SJSA1 (cell line): ENCODE measurements at regions not wholly inside any gene's neighbourhood (a gene's known extent, or its start where the extent isn't known, plus 50 kb on each side); places are given as distances from the start of the nearest gene placed in this dataset.
A peak's percentile ranks its signal among the peaks of the same experiment; 100 is the strongest.

Experiments used
- DNase-seq, 2 experiments: peaks; one replicate each; pipeline ENCODE4 v3.0.0-alpha.2; 2015 to 2020; ENCODE audit warnings: low spot score in 2 of 2, low read depth in 1 of 2
- H3K27ac ChIP-seq: fragments of 250-450 bp; sonication (Bioruptor Pico); 2 replicates; pipeline ENCODE4 v1.5.1; 2020; ENCODE audit warnings: mild to moderate bottlenecking, moderate library complexity
- H3K27me3 ChIP-seq: fragments of 250-450 bp; sonication (Bioruptor Pico); replicated peaks from 2 replicates; pipeline ENCODE4 v1.5.1; 2020; ENCODE audit warnings: mild to moderate bottlenecking, moderate library complexity
- H3K36me3 ChIP-seq: fragments of 250-450 bp; sonication (Bioruptor Pico); 2 replicates; pipeline ENCODE4 v1.5.1; 2020; ENCODE audit warnings: mild to moderate bottlenecking
- H3K4me1 ChIP-seq: fragments of 250-450 bp; sonication (Bioruptor Pico); replicated peaks from 2 replicates; pipeline ENCODE4 v1.6.1; 2021; ENCODE audit warnings: mild to moderate bottlenecking
- H3K4me3 ChIP-seq: fragments of 250-450 bp; sonication (Bioruptor Pico); 2 replicates; pipeline ENCODE4 v1.5.1; 2020; ENCODE audit warnings: mild to moderate bottlenecking
- H3K9me3 ChIP-seq: fragments of 250-450 bp; sonication (Bioruptor Pico); replicated peaks from 2 replicates; pipeline ENCODE4 v1.5.1; 2020; ENCODE audit warnings: mild to moderate bottlenecking

DNA sequence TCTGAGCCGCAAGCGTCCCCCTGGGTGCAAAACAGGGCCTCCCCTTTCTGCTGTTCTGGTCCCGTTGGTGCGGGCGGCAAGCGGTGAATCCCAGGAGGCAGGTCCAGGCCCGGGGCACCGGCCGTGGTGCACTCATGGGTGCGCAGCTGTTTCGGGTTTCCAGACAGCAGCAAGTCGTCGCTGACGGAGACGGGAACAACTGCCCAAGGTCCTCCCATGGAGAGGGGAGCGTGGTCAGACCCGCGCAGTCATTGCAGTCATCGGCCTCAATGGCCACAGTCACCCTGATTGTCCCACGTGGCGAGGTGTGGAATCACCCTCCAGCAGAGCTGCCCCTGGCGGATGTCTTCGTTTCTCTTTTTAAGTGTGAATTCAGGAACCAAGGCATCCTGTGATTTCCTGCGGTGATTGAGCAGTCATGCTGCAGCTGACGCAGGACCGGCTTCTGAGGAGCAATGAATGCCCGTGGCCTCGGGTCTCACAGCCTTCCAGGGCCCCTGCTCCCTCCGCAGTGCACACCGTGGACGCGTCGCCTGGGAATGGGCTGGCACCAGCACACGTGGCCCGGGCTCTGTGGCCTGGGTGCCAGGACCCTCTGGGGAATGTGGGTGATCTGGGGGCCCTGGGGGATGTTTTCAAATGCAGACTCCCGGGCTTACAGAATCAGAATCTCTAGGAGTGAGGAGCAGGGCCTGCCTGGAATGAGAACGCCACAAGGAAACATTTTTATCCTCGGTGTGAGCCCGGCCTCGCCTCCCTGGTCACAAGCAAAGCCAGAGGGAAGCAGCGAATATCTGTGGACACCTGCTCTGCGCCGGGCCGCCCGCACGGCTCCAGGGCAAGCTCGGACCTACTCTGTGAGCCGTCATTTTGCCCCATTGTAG lies 244.2 kb upstream of the SALL3 start:
- DNase-seq, result peak in 1 of 2 experiments; percentile 31
- Histone ChIP-seq H3K4me3 (no peak overlapping the region), H3K27ac (no peak overlapping the region), H3K27me3 (no peaks in the 10 kb centered on the region), H3K36me3 (no peaks in the 10 kb centered on the region), H3K4me1 (no peaks in the 10 kb centered on the region), H3K9me3 (peaks cover 10% of the 10 kb centered on the region; the same call in 1 of the 2 replicates)

DNA sequence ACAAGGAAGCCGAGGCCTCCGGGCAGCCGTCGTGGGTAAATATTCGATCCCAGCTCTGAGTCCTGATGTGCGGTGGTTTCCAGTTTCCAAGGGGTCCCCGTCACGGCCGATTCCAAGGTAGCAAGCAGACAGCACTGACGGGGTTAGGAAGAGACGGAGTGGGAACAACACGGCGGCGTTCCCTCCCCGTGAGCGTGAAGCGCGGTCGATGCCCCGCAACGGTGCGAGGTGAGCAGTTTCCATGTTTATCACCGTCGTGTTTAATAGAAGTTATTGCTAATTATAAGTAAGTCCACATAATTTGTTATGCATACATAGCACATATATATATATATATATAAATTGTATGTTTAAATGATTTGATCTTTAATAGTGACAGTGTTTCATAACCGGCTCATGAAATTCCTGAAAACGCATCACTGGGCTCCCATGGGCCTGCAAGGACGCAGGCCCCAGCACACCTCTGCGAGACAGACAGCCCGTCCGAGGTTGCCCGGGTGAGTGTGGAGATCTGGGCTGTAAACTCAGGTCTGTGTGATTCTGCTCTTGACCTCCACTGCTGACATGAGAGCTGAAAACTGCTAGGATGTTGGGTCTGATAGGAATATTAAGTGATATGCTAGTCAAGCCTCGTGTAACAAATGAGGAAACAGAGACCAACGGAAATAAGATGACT lies 243.5 kb upstream of the SALL3 start:
- H3K4me3 ChIP-seq, result no peak overlapping the region
- H3K27ac ChIP-seq, result no peak overlapping the region
- no peaks in the 10 kb centered on the region for H3K27me3 ChIP-seq
- H3K36me3 ChIP-seq, result no peaks in the 10 kb centered on the region
- H3K4me1 ChIP-seq, result no peaks in the 10 kb centered on the region
- peaks cover 10% of the 10 kb centered on the region; the same call in 1 of the 2 replicates for H3K9me3 ChIP-seq
- peak in 1 of 2 experiments; percentile 31 for DNase-seq

DNA sequence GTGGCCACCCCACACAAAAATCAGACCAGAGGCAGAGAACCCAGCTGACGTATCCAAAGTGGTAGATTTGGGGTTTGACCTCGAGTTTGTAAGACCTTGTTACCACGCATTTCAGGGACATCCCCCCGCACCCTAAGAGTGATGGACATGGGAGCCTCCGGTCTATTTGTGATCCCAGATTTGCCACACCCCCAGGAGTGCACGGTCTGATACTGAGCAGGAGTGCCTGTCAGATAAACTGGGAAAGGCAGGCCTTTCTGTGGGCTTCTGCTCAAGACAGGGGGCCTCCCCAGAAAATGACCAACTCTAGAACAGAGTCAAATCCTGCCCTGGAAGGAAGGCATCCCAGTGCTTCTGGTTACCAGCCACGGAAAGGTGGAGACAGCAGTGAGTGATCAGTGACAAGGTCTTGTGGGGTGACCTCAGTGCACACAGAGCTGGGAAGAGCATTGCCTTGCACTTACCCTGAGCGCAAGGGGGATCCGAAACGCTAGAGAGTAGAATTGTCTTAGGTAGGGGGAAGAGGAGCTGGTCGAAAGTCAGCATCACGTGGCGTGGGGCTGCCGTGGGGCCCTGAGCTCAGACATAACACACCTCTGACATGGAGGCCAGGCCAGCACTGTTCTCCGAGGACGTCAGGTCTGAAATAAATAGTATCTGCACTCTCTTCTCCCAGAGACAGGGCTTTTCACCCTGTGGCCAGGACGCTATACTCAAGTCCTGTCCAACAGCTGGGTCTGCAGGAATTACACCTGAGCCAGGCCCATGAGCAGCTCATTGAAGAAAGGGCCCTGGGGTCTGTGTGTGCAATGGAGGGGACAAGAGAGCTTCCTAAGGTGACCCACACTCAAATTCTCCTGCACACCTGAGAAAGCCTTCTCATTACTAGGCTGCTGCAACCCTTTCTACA lies 242.4 kb upstream of the SALL3 start:
- no peaks in the 10 kb centered on the region for H3K4me1 ChIP-seq
- no peak overlapping the region for H3K27ac ChIP-seq
- H3K9me3 ChIP-seq, result peaks cover 10% of the 10 kb centered on the region; the same call in 1 of the 2 replicates
- H3K36me3 ChIP-seq, result no peaks in the 10 kb centered on the region
- H3K4me3 ChIP-seq, result no peak overlapping the region
- no peaks in the 10 kb centered on the region for H3K27me3 ChIP-seq
- no peak for DNase-seq

DNA sequence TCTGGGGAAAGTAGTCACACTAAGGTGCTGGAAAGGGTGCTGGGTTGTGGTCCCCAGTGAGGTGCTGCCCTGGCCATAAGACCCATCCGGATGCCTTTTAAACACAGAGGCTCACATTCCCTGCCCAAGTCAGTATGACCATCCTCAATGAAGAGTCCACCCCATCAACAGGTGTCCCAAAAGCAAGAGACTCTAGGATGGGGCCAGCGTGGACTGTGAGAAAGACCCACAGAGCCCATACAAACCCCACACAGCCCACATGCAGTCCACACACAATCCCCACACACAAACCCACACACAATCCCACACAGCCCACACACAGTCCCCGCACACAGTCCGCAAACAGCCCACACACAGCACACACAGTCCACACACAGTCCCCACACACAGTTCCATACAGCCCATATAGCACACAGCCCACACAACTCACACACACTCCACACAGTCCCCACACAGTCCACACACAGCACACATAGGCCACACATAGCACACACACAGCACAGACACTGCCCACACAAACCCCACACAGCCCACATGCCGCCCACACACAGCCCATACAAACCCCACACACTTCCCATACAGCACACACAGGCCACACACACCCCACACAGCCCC lies 241.4 kb upstream of the SALL3 start:
- H3K4me3 ChIP-seq, result no peak overlapping the region
- DNase-seq, result peak in 1 of 2 experiments; percentile 19

DNA sequence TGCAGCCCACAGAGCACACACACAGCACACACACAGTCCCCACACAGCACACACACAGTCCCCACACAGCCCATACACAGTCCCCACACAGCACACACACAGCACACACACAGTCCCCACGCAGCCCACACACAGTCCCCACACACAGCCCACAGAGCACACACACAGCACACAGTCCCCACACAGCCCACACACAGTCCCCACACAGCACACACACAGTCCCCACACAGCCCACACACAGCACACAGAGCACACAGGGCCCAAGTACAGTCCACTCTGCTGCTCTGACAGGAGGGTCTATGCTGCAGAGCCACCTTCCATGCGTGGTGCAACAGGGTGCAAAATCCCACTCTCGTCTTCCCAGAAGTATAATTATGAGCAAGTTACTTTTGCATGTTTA lies 240.5 kb upstream of the SALL3 start:
- Histone ChIP-seq H3K4me3 (no peak overlapping the region), H3K9me3 (peaks cover 4% of the 10 kb centered on the region; the same call in 1 of the 2 replicates), H3K4me1 (no peaks in the 10 kb centered on the region), H3K27ac (no peak overlapping the region), H3K27me3 (no peaks in the 10 kb centered on the region), H3K36me3 (no peaks in the 10 kb centered on the region)
- no peak for DNase-seq

More for the DNA sequence above, 241.4 kb upstream of the SALL3 start:
- Histone ChIP-seq H3K4me1 (no peaks in the 10 kb centered on the region), H3K9me3 (peaks cover 6% of the 10 kb centered on the region; the same call in 1 of the 2 replicates), H3K36me3 (no peaks in the 10 kb centered on the region), H3K27me3 (no peaks in the 10 kb centered on the region), H3K27ac (no peak overlapping the region)

DNA sequence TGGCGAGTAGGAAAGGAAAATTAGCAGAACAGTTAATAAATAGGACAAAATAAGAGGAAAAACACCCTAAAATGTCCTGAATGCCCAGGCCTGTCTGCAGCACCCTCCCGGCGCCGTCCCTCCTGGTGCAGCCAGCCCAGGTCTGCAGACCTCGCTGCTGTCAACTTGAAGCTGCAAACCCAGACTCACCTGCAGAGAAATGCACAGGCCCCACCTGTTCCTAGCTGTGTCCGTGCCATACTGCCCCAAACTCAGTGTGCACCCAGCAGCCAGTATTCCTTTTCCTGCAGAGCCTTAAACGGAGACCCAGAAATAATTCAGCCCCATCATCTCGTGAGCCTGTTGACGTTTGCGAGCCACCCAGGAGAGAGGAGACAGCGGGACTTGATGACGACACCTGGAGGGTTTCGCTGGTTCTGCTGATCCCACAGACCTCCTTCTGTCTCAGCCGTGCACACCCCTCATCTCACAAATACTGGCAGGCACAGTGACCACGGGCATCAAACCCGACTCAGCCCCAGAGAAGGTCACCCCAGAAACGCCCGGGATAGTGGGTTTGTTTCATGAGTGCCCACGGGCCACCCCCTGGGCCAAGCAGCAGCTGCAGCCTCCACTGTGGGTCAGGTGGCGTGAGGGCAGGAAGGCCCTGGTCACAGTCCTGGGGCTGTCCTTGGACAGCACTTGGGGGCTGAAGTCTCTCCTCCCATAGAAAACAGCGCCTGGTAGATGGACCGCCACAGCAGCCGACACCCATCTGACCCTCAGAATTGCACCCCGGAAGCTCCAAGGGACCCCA lies 239.5 kb upstream of the SALL3 start:
- Histone ChIP-seq H3K4me1 (no peaks in the 10 kb centered on the region), H3K27ac (no peak overlapping the region), H3K4me3 (no peak overlapping the region), H3K36me3 (no peaks in the 10 kb centered on the region), H3K27me3 (no peaks in the 10 kb centered on the region), H3K9me3 (peaks cover 4% of the 10 kb centered on the region; the same call in 1 of the 2 replicates)
- no peak for DNase-seq

DNA sequence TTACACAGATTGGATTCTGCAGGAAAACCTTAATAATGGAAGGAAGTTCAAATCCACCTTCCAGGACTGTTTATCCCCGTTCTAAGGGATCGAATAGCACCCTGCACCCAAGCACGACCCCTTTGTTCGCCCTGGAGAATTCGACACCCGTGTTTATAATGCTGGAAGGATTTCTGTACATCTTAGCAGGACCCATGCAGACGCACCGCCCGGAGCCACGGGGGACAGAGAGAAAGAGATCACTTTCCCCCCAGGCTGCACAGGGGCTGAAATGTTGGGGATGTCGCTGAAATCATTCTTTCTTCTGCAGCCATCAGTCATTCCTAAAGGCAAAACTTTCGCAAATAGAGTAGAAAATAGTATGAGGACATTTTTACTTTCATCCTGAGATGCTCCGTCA lies 238.7 kb upstream of the SALL3 start:
- DNase-seq, result peak in 1 of 2 experiments; percentile 27
- Histone ChIP-seq H3K36me3 (no peaks in the 10 kb centered on the region), H3K27ac (no peak overlapping the region), H3K27me3 (no peaks in the 10 kb centered on the region), H3K9me3 (peaks cover 4% of the 10 kb centered on the region; the same call in 1 of the 2 replicates), H3K4me1 (no peaks in the 10 kb centered on the region), H3K4me3 (no peak overlapping the region)

DNA sequence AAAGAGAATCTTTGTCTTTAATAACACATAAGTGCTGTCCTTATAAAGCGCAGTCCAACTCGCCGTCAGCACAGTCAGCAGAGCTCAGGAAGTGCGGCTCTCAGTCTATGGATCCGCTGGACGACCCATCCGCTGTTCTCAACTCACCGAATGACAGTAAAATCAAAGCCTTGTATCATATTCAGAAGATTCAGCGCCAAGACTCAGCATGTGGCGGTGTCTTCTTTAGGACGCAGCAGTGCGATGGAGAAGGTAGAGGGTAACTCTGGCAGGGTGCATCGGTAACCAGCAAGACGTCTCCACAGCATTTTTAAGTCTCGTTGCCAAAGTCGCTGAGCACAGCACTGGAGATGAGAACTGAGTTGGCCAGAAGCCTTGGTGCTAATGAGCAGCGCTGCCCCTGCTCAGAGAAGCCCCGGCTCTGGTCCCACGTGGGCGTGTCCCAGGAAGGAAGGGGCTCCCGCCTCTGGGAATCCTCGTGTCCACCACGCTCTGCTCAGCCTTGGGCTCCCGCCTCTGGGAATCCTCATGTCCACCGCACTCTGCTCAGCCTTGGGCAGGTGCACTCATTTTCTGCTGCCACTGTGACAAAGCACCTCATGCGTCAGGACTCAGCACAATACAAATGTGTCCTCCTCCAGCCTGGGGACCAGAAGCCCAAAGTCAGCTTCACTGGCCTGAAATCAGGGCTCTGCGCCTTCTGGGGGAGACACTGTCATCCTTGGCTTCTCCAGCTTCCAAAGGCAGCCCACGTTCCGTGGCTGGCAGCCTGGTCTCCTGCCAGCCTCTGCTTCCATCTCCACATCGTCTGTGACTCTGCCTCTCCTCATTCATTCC lies 238.0 kb upstream of the SALL3 start:
- Histone ChIP-seq H3K27ac (no peak overlapping the region), H3K4me3 (no peak overlapping the region), H3K36me3 (no peaks in the 10 kb centered on the region), H3K4me1 (no peaks in the 10 kb centered on the region), H3K27me3 (no peaks in the 10 kb centered on the region), H3K9me3 (peaks cover 4% of the 10 kb centered on the region; the same call in 1 of the 2 replicates)
- peak in 1 of 2 experiments; percentile 16 for DNase-seq

DNA sequence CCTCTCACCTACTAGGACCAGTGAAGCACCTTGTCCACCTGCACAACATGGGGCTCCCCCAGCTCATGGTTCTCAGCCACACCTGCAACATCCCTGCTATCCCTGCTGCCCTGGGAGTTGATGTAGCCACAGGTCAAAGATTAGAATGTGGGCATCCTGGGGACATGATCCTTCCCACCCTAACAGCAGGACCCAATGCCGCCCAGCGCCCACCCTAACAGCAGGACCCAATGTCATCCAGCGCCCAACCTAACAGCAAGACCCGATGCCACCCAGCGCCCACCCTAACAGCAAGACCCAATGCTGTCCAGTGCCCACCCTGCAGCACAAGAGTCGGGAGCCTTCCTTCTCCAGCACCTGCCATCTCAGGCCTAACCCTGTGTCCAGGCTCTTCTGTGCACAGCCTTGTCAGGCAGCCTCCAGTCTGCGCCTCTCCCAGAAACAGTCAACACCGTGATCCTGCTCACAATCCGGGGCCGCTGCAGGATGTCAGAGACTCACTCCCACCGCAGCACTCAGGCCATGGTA lies 237.3 kb upstream of the SALL3 start:
- no peak for DNase-seq
- H3K4me1 ChIP-seq, result no peaks in the 10 kb centered on the region
- H3K9me3 ChIP-seq, result peaks cover 4% of the 10 kb centered on the region; the same call in 1 of the 2 replicates
- H3K27ac ChIP-seq, result no peak overlapping the region
- H3K4me3 ChIP-seq, result no peak overlapping the region
- no peaks in the 10 kb centered on the region for H3K36me3 ChIP-seq
- H3K27me3 ChIP-seq, result no peaks in the 10 kb centered on the region

DNA sequence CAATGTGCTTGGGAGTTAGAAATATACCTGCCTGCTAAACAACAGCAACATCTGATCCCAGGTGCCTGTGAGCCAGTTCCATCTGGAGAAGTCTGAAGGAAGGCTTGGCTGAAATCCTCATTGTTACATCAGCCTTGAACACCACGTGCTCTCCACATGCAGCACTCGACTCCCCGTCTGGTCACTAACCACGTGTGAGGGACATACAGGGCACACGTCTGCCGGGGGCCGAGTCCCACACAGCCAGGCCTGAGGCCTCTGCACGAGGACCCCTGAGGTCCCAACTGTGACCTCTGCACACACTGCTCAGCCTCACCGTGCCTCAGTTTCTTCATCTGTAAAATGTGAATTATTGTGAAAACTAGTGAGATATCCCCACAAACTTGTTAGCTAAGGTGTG lies 236.5 kb upstream of the SALL3 start:
- H3K4me1 ChIP-seq, result no peaks in the 10 kb centered on the region
- no peaks in the 10 kb centered on the region for H3K27me3 ChIP-seq
- no peak overlapping the region for H3K27ac ChIP-seq
- H3K9me3 ChIP-seq, result 0 out of 2 replicates have a peak, but pooled peaks cover 2% of the 10 kb centered on the region
- H3K36me3 ChIP-seq, result no peaks in the 10 kb centered on the region
- no peak overlapping the region for H3K4me3 ChIP-seq
- DNase-seq, result no peak

DNA sequence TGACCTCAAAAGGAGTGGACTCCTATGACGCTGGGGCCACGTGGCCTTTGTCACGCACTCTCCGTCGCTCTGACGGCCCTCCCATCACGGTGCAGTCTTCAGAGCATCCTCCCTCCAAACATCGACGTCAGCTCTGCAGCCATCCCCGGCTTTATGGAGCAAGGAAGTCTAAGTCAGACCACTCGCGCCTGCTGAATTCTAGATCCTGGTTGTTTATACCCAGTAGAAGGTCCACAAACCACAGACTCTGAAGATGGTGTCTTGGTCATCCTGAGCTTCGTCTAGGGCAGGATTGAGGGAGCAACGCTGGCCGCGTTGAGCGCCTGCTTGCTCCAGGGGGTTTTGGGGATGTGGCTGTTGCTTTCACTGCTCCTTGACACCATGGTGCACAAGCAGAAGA lies 228.0 kb upstream of the SALL3 start:
- no peak overlapping the region for H3K4me3 ChIP-seq
- H3K27ac ChIP-seq, result no peak overlapping the region
- no peaks in the 10 kb centered on the region for H3K36me3 ChIP-seq
- peaks cover 4% of the 10 kb centered on the region; the same call in 1 of the 2 replicates for H3K9me3 ChIP-seq
- no peaks in the 10 kb centered on the region for H3K4me1 ChIP-seq
- H3K27me3 ChIP-seq, result no peaks in the 10 kb centered on the region
- peak in 1 of 2 experiments; percentile 21 for DNase-seq
